GM21576 (cell line): ENCODE measurements at regions not wholly inside any gene's neighbourhood (a gene's known extent, or its start where the extent isn't known, plus 50 kb on each side); places are given as distances from the start of the nearest gene placed in this dataset.

ENCODE experiments used
- ATAC-seq: cut with Tn5 transposase; IDR thresholded peaks from one replicate; pipeline ENCODE4 v1.9.1; 2021; ENCODE audit warnings: mild to moderate bottlenecking, moderate library complexity; ENCODE audit not compliant: unreplicated experiment

DNA sequence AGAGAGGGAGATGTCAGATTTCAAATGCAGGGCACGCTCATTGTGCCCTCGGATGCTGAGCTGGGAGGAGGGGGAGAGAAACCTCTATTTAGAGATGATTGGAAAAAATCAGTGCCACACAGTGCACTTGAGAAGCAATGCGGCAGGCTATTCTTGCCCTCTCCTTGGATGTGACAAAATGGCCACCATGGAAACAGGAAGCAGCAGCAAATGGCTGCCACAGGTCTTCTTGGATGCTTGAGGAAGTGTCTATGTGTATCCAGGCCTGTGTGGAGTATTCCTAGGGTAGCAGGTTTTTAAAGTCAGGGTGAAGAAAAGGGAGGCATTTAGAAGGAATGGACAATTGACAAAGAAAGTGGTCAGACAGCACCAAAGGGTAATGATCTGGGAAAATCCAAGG is 340.1 kb upstream of the ZFHX3 start:
- no peak for ATAC-seq

DNA sequence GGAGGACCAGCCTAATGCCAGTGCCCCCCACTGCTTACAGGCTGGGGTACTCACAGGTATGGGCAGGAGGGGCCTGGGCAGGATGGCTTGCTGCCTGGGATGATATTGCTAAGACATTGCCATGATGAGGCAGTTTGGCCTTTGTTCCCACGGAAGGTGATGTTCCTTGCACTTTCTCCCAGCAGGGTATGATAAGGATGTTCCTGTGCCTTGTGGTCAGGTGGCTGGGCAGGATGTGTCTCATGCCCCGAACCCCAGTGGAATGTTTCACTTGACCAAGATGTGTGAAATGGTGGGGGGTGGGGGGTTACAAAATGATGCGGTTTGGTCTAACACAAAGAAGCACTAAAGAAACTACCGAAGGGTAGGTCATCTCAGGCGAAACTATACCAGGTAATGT is 337.8 kb upstream of the ZFHX3 start:
- ATAC-seq = no peak

DNA sequence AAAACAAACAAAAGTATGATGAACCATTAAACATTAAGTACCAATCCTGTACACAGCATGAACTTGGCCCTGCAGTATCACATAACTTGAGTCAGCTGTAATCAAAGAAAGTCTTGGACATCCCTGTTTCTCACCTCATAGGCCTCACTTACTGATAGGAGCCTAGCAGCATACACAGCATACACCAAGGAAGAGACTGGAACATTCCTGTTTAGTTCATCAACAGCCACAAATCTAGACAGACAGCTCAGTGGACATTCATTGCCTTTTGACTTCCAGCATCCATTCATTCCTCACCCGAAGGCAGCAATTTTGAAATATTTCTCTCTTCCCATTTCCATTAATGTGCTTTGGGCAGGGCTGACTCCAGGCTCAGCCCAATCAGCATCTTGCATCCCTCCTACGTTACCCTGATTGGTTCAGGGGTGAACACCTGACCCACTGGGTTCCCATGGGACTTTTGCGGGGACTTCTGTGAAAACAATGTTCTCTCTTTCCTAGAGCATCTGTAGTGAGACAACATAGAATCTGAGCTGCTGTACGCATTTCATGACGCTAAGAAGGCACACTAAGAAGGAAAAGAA is 336.7 kb upstream of the ZFHX3 start:
- ATAC-seq = no peak

DNA sequence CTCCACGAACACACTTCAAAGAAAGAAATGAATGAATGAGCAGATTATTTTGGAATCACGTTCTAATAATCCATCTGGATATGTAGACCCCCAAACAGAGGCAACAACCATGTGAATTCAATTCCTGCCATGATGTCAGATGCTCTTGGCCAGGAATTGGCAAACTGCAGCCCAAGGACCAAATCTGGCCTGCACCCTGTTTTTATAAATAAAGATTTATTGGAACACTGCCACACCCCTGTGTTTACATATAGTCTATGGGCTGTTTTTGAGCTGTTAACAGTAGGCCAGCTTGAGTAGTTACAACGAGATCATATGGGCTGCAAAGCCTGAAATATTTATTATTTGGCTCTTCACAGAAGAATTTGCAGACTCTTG is 336.0 kb upstream of the ZFHX3 start:
- no peak for ATAC-seq

DNA sequence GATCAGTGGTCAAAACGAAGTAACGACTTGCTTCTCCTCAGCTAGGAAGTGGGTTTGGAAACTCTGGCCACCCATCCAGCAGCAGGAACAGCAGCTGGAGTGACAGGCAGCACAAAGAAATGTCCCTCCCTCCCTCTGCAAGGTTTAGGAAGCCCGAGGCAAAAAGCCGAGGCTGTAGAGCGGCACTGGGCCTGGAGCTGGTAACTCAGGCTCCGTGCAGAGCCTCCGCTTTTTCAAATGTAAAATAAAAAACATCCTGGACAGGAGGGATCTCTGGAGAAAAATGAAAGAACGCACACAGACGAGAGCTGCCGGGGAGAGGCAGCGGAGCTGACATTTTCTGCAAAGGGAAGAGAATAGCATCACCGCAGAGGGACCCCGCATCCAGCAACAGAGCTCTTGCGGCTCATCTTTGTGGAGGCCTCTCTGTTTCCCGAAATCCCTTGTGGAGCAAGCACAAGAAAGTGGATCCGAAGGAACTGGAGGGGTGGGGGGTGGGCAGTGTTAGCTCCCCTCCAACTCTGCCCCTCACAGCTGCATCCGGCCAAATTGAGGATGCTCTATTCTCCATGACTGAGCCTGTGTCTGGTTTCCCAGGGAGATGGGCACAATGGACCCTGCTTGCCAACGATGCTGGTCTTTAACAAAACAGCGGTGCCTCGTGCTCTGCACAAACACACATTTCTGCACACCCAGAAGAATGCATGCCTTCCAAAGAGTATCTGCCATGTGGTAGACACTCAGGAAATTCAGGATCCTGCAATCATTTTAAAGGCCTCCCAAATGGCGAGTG is 335.5 kb upstream of the ZFHX3 start:
- no peak for ATAC-seq

DNA sequence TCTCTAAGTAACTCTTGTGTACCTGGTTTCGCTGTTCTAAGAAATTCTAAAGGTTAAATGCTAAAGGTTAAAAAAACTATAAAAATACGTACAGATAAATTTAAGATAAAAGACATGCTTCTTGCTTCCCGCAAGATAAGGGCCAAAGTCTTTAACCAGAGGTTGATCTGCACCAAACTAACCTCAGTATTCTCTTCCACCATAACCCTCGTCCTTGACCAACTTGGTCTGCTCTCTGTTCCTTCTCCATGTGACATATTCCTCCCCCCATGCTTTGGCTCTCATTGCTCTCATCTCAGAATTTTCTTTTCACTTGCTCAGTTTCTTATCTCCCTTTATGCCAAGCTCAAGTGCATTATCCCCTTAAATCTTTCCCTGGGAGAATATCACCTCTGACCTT is 330.5 kb upstream of the ZFHX3 start:
- no peak for ATAC-seq

DNA sequence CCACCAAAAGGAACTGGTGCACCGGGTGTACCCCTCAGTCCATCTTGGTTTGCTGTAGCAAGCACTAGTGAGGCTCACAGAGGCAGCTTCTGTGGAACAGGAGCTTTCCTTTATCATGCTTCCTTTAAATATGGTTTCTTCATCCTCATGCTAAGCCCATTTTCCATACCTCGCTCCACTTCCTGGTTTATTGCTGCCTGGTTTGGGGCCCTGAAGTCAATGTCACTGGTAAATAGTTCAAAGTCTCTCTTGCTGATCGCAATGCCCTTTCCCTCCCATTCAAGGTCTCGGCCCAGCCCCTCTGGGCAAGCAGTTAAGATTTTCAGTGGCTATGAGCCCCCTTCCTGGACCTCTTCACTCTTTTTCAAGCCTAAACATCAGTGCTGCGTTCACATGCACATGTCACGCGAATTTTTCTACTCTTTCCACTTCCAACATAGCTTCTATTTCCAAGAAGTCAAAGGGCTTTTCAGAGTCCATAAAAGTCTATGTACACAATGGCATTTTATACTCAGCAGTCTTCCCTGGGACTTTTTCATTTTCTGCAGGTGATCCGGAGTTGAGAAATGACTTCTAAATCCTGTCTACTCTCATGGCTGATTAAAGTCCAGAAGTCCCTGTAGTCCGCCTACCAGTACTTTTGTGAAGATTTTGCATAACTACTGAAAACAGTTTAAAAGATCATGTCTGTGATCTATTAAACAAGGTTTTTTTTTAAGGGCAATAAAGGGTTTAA is 323.8 kb upstream of the ZFHX3 start:
- no peak for ATAC-seq

DNA sequence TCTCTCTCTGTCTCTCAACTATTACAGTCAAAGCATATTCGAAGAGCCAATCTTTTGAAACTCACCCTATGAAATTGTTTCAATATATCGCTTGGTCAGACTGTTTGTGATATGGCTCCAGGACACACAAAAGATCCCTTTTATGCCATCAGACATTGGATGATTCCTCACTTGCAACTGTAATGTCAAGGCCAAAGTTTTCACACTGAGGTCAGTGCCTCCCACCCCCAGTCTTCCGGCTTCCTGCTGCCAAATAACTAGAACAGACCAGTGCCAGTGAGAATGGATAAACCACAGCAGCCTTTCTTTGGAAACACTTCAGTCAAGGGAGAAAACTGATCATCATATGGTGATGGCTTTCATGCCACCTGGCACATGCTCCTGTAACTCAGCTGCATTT is 321.9 kb upstream of the ZFHX3 start:
- no peak for ATAC-seq

DNA sequence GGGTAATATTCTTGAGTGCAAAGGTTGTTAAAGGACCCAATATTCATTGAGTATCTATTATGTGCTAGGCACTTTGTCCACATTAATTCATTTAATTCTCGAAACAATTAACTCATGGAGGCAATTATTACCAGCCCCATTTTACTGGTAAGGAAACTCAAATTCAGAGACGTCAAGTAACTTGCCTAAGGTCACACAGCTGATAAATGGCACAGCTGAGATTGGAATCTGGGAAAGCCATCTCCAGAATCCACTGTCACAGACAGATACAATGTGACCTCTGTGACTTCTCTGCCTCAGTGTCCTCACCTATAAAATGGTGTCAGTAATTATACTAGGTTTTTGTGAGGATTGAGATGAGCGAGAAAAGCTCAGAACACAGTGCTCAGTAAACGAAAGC is 320.8 kb upstream of the ZFHX3 start:
- no peak for ATAC-seq

DNA sequence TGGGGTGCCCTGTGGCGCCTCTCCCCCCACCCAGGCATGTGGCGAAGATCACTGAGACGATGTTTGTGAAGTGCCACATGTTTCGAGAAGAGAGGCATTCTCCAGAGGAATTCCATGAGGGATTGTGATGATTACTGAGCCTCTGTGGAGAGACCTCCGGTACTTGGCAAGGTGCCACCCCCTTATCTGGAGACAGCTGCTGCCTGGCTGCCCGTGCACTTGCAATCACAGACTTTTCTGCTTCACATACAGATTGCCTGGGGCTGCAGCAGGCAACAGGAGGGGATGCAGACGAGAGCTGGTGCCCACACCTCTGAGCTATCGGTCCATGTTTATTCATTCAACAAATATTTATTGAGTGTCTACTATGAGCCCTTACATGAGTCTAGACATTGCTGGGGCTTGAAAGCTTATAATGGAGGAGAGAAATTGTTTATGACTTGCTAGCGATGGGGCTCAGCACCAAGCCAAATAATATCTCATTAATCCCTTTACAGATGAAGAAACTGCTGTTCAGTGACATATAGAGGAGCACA is 317.2 kb upstream of the ZFHX3 start:
- ATAC-seq = no peak

DNA sequence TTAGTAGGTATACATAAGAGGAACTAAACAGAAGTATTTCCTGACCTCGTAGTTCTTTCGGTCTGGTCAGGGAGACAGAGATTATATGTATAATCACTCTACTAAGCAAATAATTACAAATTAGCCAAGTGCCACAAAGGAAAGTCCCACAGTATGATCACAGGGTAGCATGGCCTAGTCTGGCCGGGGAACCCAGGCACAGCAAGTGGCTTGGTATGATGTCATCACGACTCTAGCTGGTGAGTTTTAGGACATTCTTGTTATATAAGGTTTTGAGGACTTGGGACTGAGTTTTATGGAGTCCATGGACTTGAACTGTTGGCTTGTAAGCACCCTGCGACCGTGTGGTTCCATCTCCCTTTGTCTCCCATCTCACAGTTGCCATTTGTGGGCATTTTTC is 316.5 kb upstream of the ZFHX3 start:
- no peak for ATAC-seq

DNA sequence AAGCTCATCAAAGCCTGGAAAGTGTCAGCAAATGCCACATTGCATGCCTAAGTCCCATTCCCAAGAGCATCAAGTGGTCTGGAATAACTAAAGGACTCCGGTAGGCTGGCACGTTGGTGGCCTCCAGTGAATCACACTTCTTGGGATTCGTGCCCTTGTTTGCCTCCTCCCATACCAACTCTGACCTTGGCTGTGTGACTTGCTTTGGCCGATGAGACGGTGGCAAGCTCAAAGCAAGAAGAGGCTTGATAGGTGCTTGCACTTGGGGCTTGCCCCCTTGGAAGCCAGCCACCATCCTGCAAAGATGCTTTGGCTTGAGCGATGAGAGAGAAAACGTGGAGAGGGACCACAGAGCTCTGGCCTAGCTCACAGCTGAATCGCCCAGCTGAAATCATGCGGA is 313.1 kb upstream of the ZFHX3 start:
- ATAC-seq = no peak

DNA sequence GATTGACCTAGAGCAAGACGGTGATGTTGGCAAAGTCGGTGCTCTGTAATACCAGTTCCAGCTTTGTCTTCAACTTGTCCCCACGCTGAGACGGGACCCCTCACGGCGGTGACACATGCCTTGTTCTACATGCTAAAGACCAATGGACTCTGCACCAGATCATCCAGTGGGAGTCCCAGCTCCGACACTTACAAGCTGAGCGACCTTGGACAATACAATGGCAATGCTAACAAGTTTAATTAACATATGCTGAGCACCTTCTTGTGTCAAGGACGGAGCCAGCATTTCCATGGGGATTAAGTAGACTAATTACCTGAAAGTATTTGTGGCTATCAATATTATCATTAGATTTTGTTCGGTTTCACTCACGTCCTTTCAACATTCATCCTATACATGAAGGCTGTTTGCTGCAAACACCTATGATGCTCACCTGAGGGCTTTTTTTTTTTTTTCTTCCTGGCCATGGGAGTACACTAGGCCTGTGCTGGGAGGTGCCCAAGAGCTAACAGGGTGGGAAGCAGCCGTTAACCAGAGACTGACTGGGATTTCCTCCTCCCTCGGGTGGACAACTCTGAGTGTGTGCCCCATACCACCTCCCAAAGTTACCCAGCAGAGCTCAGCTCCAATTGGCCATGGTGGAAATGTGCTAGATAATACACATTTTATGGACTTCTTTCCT is 308.6 kb upstream of the ZFHX3 start:
- ATAC-seq = no peak

DNA sequence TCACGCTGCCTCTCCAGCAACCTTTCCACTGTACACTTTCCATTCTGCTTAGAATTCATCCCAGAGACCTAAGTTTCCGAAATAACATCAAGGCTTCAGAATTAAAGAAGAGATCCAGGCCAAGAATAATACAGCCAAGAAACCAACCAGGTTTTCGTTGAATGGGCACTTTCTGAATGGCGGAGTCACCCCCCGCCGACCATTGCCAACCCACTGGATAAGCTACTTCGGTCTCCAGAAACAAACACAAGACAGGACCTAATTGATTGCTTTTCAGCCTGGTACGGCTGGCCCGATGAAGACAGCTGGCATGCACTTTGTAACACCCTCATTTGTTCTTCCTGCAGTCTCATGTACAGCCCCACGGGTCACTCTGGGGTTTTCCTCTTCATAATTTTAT is 308.1 kb upstream of the ZFHX3 start:
- ATAC-seq = no peak

DNA sequence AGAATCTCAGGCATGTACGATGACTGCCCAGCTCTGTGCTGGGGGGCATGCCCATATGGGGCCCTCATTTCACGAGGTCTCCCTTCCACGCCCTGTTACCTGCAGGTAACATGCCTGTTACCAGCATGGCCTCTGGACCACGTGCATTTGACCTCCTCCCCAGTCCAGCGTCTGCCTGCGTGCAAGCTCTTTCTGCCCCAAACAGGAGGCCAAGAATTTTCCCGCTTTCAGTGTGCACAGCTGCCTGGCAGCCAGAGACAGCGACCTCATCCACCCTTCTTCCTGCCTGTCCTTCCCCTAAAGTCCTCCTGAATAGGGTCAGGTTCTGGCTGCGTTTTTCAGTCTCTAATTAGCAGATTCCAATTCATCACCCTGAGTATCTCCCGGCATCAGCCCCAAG is 306.5 kb upstream of the ZFHX3 start:
- no peak for ATAC-seq

DNA sequence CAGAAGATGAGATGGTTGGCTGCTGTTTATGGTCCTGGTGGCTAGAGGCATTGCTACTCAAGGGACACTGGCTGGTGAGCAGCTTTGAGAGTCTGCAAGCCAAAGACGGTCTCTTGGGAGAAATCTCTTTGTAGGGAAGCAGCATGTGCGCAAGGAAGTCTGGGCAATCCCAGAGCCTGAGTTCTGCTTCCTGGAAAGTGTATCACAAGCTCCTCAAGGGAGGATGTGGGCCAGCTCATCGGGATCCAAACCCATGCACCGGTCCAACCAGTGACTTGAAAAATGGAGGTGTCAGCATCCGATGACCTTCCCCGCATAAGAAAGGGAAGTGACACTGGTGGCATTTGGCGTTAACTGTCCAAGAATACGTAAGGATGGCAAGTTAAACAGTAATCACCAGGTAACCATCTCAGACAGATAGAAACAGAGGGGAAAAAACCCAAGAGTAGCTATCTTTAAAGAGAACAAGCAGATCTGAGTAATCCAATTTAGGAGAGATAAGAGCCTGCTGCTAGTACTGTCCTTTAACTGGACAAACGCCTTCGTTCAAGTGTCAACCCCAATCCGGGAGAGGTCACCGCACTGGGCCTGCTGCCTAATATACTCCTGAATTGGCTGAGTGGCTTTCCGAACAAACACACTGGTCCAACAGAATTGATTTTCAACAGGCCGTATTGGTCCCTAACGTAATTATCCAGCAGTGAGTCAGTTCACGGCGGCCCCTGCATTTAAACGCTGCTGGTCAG is 303.0 kb upstream of the ZFHX3 start:
- ATAC-seq = no peak

DNA sequence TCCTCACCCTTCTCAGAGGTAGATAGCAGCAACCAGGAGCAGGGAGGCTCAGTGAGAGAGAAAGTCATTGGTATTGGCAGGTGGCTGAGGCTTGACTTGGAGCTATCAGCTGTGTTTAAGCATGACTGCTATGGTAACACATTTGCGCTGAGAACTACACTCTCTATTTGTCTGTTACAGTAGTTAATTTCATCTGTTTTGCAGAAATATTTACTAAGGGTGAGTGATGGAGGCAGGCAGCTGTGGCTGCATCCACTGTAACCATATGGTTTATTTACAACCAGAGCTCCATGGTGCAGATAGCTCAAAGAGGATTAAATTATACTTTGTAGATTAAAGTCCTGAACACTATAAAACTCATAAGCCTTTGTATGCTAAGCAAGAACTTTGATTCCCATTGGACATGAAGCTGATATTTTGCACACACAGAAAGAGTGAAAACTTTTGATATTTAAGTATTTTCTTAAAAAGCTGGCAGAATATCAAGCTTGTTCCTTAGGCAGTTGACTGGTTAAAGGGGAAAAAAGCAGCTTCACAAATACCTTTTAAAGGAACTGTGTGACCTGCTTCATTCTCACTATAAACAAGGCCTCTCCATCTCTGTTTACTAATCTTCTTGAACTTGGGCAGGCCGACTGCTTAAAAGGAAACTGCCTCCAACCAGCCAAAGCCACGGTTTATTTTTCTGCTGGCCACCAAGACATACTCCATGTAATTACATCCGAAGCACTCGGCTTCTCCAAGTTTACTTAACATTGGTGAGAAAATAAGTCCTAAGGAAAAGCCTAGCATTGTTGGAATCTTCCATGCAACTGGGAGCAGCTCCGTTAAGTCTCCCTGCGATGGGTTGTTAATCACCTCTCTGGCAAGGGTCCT is 299.8 kb upstream of the ZFHX3 start:
- no peak for ATAC-seq

DNA sequence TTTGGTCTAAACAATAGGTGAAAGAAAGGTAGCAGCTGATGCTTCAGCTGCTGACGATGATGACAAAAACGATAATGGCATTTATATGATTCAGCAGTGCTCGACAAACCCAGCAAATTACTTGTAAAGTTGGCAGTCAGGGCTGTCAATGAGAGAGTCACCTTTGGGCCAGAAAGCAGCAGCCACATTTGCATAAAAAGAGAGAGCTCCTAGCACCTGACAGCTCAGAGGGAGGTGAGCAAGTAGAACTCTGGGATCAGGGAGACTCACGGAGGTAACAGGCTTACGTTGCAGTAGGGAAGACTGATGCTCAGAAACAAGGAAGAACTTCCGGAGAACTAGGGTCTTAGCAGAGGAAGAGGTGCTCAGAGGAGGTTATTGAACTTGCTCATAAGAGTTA is 291.9 kb upstream of the ZFHX3 start:
- no peak for ATAC-seq

DNA sequence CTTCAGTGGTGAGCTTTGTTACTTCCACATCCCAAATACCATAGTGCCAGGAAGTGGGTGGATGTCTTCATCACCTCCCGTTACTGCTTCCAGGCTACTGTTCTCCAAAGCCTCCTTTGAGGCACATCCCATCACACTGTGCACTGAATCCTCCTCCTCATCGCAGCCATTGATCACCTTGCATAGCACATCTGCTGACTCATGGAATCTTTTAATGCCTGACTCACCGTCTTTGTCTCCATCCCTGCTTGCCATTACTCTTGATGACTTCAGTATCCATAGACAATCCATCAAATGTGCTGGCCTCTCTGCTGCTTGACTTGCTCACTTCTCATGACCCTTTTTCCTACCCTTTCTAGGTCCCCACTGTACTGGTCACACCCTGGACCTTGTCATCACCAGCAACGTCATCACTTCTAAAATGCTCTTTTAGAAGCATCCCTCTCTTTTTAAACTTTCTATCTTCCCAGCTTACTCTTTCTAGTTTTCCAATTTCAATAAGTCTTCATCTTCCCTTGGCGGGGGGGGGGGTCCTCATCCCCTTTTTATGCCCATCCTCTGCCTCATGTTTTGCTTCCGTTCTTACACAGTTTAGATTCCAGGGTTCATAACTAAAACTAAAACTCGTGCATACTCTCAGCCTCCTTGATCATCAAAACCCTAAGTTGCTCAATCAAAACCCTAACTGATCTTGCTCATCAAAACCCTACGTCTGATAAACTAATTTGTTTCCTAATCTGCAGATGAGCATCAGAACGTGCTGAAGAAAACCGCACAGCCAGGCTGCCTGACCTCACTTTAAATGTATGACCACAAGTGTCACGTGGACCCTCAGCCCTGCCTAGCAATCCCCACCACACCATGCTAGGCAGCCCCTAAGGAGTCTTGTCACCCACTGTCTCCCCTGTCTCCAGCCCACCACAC is 289.7 kb upstream of the ZFHX3 start:
- ATAC-seq = no peak
